H1 (cell line): ENCODE measurements at regions not wholly inside any gene's neighbourhood (a gene's known extent, or its start where the extent isn't known, plus 50 kb on each side); places are given as distances from the start of the nearest gene placed in this dataset.
A peak's percentile ranks its signal among the peaks of the same experiment; 100 is the strongest.

Source experiments
- CBX5 ChIP-seq: fragments of 300-800, 300-1000 bp; sonication (generic); IDR thresholded peaks from 2 replicates; pipeline ENCODE4 v1.7.1; 2016; ENCODE audit warnings: antibody characterized with exemption, low read length, low read depth
- CEBPB ChIP-seq: IDR thresholded peaks from 2 replicates; pipeline ENCODE4 v1.6.1; 2012; ENCODE audit warnings: low read depth, low read length
- CTCF ChIP-seq, 3 experiments: IDR thresholded peaks; 1 replicate in 2 of 3; 2 replicates in 1 of 3; pipeline versions ENCODE4 v1.5.1 to v1.6.1; 2011; ENCODE audit warnings: low read length in 3 of 3, mild to moderate bottlenecking in 3 of 3, inconsistent platforms in 2 of 3, low read depth in 1 of 3, moderate library complexity in 1 of 3; ENCODE audit not compliant: insufficient read depth in 1 of 3; ENCODE audit errors: control extremely low read depth in 1 of 3
- POLR2A ChIP-seq, 2 experiments: IDR thresholded peaks; 1 replicate in 1 of 2; 2 replicates in 1 of 2; pipeline ENCODE4 v1.6.1; 2011; ENCODE audit warnings: low read depth in 2 of 2, low read length in 2 of 2, mild to moderate bottlenecking in 2 of 2; ENCODE audit errors: control extremely low read depth in 1 of 2
- RAD21 ChIP-seq, 2 experiments: IDR thresholded peaks in 1 of 2; conservative IDR thresholded peaks in 1 of 2; 2 replicates each; pipeline ENCODE4 v1.6.1; 2011; ENCODE audit warnings: low read depth in 2 of 2, low read length in 2 of 2, improper control_type of control experiment in 1 of 2, inconsistent platforms in 1 of 2, mild to moderate bottlenecking in 1 of 2, moderate library complexity in 1 of 2
- YY1 ChIP-seq: IDR thresholded peaks from 2 replicates; pipeline ENCODE4 v1.6.1; 2011; ENCODE audit warnings: low read depth, mild to moderate bottlenecking, low read length

- TF ChIP-seq POLR2A (IDR thresholded peaks at IDR 0.05; ENCODE audit: control extremely low read depth in 1 of 2, low read depth in 2 of 2, low read length in 2 of 2) (no peak), CTCF (IDR thresholded peaks at IDR 0.05; ENCODE audit: control extremely low read depth in 1 of 3, insufficient read depth in 1 of 3, low read depth in 1 of 3, low read length in 3 of 3) (peak; percentile 20 to 35 (median 23); a peak in 3 of 4 replicates), CEBPB (no peak), YY1 (no peak), CBX5 (no peak), RAD21 (IDR thresholded peaks at IDR 0.05 in 1 of 2, conservative IDR thresholded peaks at IDR 0.05 in 1 of 2; ENCODE audit: low read depth in 2 of 2, low read length in 2 of 2) (peak; percentile 27 to 44; a peak in 3 of 4 replicates)
Measured at GRCh38 chr10:52871191-52871843, 98.7 kb upstream of the MBL2 start.
